GM18867 (cell line): ENCODE measurements at regions not wholly inside any gene's neighbourhood (a gene's known extent, or its start where the extent isn't known, plus 50 kb on each side); places are given as distances from the start of the nearest gene placed in this dataset.

Experiments
- ATAC-seq: cut with Tn5 transposase; IDR thresholded peaks from one replicate; pipeline ENCODE4 v1.9.1; 2021; ENCODE audit warnings: mild to moderate bottlenecking, moderate library complexity; ENCODE audit not compliant: unreplicated experiment

- no peak for ATAC-seq
Observed at GRCh38 chr9:78559449-78559885, 262.5 kb downstream of the PSAT1 start.

GRCh38 chr9:78562021-78562420, 265.1 kb downstream of the PSAT1 start:
- no peak for ATAC-seq

- ATAC-seq: no peak
Observed at GRCh38 chr9:78563269-78563668, 266.3 kb downstream of the PSAT1 start.

GRCh38 chr9:78565481-78565880, 268.6 kb downstream of the PSAT1 start:
- no peak for ATAC-seq

GRCh38 chr9:78566521-78566920, 269.6 kb downstream of the PSAT1 start:
- no peak for ATAC-seq

GRCh38 chr9:78566948-78567675, 270.2 kb downstream of the PSAT1 start:
- no peak for ATAC-seq

GRCh38 chr9:78567693-78568092, 270.8 kb downstream of the PSAT1 start:
- ATAC-seq: no peak

GRCh38 chr9:78568774-78569173, 271.8 kb downstream of the PSAT1 start:
- no peak for ATAC-seq

GRCh38 chr9:78572266-78572665, 275.3 kb downstream of the PSAT1 start:
- no peak for ATAC-seq

GRCh38 chr9:78573205-78573604, 276.3 kb downstream of the PSAT1 start:
- ATAC-seq: no peak

GRCh38 chr9:78573669-78574068, 276.7 kb downstream of the PSAT1 start:
- ATAC-seq: no peak

GRCh38 chr9:78574354-78575045, 277.6 kb downstream of the PSAT1 start:
- ATAC-seq: no peak

- ATAC-seq: no peak
Observed at GRCh38 chr9:78575081-78575480, 278.2 kb downstream of the PSAT1 start.

- no peak for ATAC-seq
Observed at GRCh38 chr9:78575771-78576170, 278.8 kb downstream of the PSAT1 start.

GRCh38 chr9:78577156-78577906, 280.4 kb downstream of the PSAT1 start:
- ATAC-seq: no peak

- ATAC-seq: no peak
Observed at GRCh38 chr9:78578072-78578471, 281.1 kb downstream of the PSAT1 start.

- no peak for ATAC-seq
Observed at GRCh38 chr9:78582821-78583220, 285.9 kb downstream of the PSAT1 start.

GRCh38 chr9:78584589-78584988, 287.7 kb downstream of the PSAT1 start:
- no peak for ATAC-seq

- ATAC-seq: no peak
Observed at GRCh38 chr9:78585909-78586308, 289.0 kb downstream of the PSAT1 start.

- no peak for ATAC-seq
Observed at GRCh38 chr9:78590068-78590467, 293.1 kb downstream of the PSAT1 start.

- ATAC-seq: no peak
Observed at GRCh38 chr9:78592811-78593210, 295.9 kb downstream of the PSAT1 start.
